Right hindlimb (tissue), 1 donor: ENCODE measurements at regions not wholly inside any gene's neighbourhood (a gene's known extent, or its start where the extent isn't known, plus 50 kb on each side); places are given as distances from the start of the nearest gene placed in this dataset.
"Not testable (repeated sequence)": the region's sequence is repeated elsewhere in the genome, so short reads cannot be mapped to it uniquely, and the experiment has no call there.

Experiments
- DNase-seq: peaks from one replicate; pipeline ENCODE4 v3.0.0-alpha.2; 2018

- no peak for DNase-seq
Observed at GRCh38 chr18:52130624-52131301, 209.2 kb upstream of the DCC start.

- DNase-seq: no peak
Observed at GRCh38 chr18:52131845-52132244, 208.2 kb upstream of the DCC start.

DNA sequence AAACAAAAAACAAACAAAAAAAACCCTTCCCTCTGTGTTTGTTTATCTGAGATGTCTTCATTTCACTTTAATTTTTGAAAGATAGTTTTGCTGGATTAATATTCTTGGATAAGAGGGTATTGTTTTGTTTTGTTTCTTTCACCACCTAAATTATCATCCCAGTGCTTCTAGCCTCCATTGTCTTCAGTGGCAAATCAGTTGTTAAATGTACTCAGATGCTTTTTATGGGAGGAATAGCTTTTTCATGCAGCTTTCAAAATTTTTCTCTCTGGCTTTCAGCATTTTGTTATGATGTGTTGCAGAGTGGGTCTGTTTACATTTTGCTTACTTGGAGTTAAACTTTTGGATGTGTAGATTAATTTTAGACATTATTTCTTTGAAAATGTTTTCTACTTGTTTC, 203.5 kb upstream of the DCC start:
- DNase-seq: no peak

GRCh38 chr18:52140986-52141385, 199.0 kb upstream of the DCC start:
- no peak for DNase-seq

GRCh38 chr18:52150050-52150449, 189.9 kb upstream of the DCC start:
- DNase-seq: no peak

- DNase-seq: no peak
Observed at GRCh38 chr18:52152036-52152435, 188.0 kb upstream of the DCC start.

GRCh38 chr18:52156166-52156565, 183.8 kb upstream of the DCC start:
- DNase-seq: no peak

DNA sequence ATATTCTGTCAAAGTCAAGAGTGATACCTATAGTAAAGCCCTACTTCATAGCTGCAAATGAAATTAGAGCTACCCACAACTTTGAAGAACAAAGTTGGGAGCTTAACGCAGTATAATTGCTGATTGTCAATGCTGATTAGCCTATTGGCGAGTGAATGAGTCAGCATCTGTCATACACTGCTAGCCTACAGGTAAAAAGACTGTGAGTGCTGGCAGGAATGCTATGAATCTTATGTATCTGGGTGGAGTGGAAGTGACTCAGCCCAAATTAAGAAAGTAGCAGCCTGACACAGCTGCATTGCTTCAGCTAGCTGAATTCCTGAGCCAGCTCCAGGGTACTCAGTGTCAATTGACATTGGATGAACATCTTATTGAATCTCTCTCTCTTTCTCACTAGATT, 179.4 kb upstream of the DCC start:
- no peak for DNase-seq

DNA sequence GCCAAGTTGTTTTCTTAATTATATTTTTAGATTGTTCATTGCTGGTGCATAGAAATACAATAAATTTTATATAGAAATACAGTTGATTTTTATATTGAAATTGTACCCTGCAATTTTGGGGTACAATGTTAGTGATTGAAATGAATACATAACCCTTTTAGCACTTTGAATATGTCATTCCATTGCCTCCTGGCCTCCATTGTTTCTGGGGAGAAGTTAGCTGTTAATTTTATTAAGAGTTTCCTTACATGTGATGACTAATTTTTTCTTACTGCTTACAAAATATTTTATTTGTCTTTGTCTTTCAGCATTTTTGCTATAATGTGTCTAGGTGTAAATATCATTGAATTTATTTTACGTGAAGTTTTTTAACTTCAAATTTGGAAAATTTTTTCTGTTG, 176.5 kb upstream of the DCC start:
- no peak for DNase-seq

- DNase-seq: not testable (repeated sequence)
Observed at GRCh38 chr18:52168131-52168530, 171.9 kb upstream of the DCC start.

DNA sequence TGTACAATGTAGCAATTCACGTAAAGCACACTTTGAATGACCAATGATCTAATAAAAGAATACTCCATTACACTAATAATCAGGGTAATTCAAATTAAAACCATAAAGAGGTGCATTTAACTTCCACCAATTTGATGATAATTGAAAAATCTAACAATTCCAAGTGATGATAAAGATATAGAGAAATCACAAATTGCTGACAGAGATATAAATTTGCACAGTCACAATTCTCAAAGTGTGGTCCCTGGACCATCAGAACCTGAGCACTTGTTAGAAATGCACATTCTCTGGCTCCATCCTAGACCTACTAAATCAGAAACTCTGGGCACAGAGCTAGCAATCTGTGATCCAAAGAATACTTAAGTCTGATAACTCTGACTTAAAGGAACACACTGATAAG, 165.8 kb upstream of the DCC start:
- DNase-seq: no peak

- no peak for DNase-seq
Observed at GRCh38 chr18:52175406-52175805, 164.6 kb upstream of the DCC start.

GRCh38 chr18:52183107-52183506, 156.9 kb upstream of the DCC start:
- DNase-seq: no peak

DNA sequence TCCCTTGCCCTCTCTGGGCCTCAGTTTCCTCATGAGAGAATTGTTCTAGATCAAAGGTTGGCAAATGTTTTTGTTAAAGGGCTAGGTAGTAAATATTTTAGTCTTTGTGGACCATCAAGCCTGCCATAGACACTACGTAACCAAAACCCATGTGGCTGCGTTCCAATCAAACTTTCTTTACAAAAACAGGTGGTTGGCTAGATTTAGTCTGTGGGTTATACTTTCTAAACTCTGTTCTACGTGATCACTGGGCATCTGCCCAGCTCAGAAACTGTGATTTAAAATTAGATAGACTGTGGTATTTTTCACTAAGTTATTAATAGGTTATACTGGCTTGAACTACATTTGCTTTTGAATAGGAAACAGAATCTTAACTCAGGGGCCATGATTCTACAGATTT, 149.8 kb upstream of the DCC start:
- no peak for DNase-seq

DNA sequence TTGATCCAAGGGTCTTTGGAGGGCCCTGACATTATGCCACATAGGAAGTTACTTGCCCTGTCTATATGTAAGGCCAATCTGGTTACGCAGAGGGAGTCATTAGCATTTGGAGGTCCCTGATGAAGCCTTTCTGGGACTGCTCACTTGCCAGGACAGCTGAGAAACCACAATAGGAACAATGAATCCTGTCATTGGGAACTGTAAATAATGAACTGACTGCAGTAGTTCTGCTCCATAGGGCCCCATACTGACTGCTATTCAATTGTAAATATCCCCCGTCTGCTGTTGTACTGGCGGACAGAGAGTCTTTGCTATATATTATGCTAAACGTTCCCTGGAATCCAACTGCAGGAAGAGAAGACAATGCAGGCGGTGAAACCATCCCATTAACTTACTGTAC, 149.4 kb upstream of the DCC start:
- no peak for DNase-seq

- DNase-seq: no peak
Observed at GRCh38 chr18:52200406-52200805, 139.6 kb upstream of the DCC start.

DNA sequence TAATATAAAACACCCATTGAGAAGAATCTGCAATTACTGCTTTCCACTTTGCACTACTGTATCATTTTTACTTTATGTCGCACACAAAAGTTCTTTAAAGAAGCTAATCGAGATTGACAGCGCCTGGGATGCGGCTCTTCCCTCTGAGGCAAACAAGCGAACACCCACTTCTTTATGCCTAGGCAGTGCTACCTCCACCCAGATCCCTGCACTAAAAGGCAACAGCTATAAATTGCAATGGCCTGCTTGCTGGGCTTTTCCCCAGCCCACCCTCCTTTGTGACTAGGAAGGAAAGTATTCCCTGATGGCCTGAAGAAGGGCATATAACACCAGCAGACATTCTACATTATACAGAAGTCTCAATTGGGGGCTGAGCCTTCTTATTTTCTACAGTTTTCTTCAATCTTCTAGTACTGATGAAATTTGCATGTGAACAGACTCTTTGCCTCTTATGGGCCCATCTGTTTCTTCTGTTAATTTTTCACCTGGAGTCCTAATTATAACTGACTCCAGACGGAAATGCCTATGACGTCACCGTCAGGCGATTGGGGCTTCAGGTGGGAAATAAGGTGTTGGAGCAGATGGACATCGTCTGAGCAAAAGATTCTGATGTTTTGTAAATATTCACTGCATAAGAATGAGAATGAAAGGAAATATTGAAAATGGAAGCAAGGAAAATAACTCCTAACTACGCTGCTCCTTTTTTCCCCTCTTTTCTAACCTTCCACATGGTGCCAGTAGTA, 138.9 kb upstream of the DCC start:
- DNase-seq: no peak

- DNase-seq: no peak
Observed at GRCh38 chr18:52208646-52209045, 131.4 kb upstream of the DCC start.

DNA sequence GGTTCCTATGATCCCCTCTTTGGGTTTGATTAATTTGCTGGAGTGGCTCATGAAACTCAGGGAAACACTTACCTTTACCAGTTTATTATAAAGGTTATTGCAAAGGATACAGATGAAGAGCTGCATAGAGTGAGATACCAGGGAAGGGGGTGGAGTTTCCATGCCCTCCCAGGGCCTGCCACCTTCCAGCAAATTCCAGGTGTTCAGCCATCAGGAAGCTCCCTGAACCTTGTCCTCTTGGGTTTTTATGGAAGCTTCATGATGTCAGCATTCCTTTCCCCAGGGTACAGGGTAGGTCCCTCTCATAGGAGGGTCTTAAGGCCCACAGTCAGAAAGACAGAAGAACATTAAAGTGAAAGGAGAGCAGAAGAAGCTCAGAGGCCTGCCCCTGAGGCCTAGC, 123.9 kb upstream of the DCC start:
- DNase-seq: no peak

GRCh38 chr18:52216666-52217065, 123.3 kb upstream of the DCC start:
- no peak for DNase-seq

DNA sequence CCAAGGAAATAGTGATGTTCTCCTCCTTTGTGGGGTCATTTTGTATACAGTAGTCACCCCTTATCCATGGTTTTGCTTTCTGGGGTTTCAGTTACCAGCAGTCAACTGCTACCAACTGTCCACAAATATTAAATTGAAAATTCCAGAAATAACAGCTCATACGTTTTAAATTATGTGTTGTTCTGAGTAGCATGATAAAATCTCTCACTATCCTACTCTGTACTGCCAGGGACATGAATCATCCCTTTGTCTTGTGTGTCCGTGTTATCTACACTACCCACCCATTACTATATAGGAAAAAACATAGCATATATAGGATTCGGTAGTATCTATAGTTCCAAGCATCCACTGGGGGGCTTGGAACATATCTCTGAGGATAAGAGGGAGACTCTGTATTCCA, 120.9 kb upstream of the DCC start:
- no peak for DNase-seq

DNA sequence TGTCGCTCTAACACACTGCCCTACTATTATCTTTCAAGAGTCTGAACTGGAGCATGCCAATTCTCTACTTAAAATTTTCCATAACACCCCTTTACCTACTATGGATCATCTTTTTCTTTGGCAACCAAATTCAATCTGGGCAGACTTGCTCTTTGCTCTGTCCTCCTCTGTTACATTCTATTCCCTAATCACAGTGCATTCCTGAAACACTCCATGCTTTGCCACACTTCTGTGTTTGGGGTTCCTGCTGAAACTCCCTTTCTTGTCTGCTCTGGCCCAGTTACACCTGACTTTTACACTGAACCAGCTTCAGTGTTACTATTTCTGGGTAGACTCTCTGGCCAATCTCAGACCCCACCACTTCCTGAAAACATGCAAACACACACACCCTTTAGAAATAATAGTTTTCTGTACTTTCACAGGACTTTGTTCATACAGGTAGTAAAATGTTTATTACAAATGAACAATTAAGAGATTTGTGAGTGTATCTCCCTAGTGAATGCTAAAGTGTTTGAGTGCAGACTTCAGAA, 119.9 kb upstream of the DCC start:
- DNase-seq: no peak

- no peak for DNase-seq
Observed at GRCh38 chr18:52222211-52222610, 117.8 kb upstream of the DCC start.

- no peak for DNase-seq
Observed at GRCh38 chr18:52227536-52227935, 112.5 kb upstream of the DCC start.

DNA sequence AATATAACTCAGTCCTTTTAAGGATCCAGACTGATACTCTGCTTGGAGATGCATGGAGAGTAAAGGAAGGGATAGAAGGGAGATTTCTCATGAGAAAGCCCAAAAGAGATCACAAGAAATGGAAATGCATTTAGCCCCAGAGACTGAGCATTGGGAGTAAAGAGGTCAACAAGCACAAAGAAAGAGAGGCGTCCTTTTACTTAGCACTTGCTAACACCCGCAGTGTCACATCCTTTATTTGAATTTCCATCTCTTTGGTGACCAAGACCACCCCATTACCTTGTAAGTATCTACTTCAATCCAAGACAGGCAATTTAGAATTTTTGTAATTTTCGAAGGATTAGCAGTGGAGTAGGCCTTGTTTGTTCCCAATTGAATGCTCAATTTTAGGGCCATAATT, 111.8 kb upstream of the DCC start:
- DNase-seq: no peak
